Posterior cingulate gyrus (tissue), 11 donors: ENCODE measurements at regions not wholly inside any gene's neighbourhood (a gene's known extent, or its start where the extent isn't known, plus 50 kb on each side); places are given as distances from the start of the nearest gene placed in this dataset.

ENCODE experiments used
- DNase-seq, 10 donors: peaks; one replicate each; pipeline versions ENCODE4 v3.0.0 to v3.0.0-alpha.2; 2020 to 2021; ENCODE audit warnings: mixed read lengths in 3 of 10
- intact Hi-C: fragments of 100-400 bp; cut with DNase I; formaldehyde crosslinking; loops from one replicate; pipeline ENCODE4 v1.15.1; 2023

GRCh38 chr2:146624430-146625160 lies 1220.2 kb upstream of the ACVR2A start:
- DNase-seq, result peak in 1 of 10 donors; percentile 41
- intact Hi-C loops, result no loop called here

GRCh38 chr2:146623771-146624170 lies 1221.1 kb upstream of the ACVR2A start:
- no peak for DNase-seq
- intact Hi-C loops, result no loop called here

- intact Hi-C loops, result no loop called here
Measured at GRCh38 chr2:146621656-146622055, 1223.2 kb upstream of the ACVR2A start.

GRCh38 chr2:146615778-146616177 lies 1229.1 kb upstream of the ACVR2A start:
- intact Hi-C loops, result no loop called here
- DNase-seq, result no peak

More at GRCh38 chr2:146621656-146622055, 1223.2 kb upstream of the ACVR2A start:
- DNase-seq, result no peak

GRCh38 chr2:146608490-146608889 lies 1236.3 kb upstream of the ACVR2A start:
- intact Hi-C loops, result no loop called here
- no peak for DNase-seq

GRCh38 chr2:146604521-146604920 lies 1240.3 kb upstream of the ACVR2A start:
- intact Hi-C loops, result no loop called here

GRCh38 chr2:146602856-146603255 lies 1242.0 kb upstream of the ACVR2A start:
- intact Hi-C loops, result no loop called here
- DNase-seq, result no peak

More at GRCh38 chr2:146604521-146604920, 1240.3 kb upstream of the ACVR2A start:
- DNase-seq, result no peak

GRCh38 chr2:146602383-146602782 lies 1242.4 kb upstream of the ACVR2A start:
- DNase-seq, result no peak
- intact Hi-C loops, result no loop called here

GRCh38 chr2:146598791-146599190 lies 1246.0 kb upstream of the ACVR2A start:
- DNase-seq, result no peak
- intact Hi-C loops, result no loop called here

- intact Hi-C loops, result no loop called here
- DNase-seq, result no peak
Measured at GRCh38 chr2:146597291-146597690, 1247.5 kb upstream of the ACVR2A start.

GRCh38 chr2:146591908-146592307 lies 1252.9 kb upstream of the ACVR2A start:
- no peak for DNase-seq
- intact Hi-C loops, result no loop called here

GRCh38 chr2:146587291-146587713 lies 1257.5 kb upstream of the ACVR2A start:
- DNase-seq, result peak in 3 of 10 donors; percentile 57 to 75 (median 72)
- intact Hi-C loops, result no loop called here

- no peak for DNase-seq
- intact Hi-C loops, result no loop called here
Measured at GRCh38 chr2:146584316-146584715, 1260.5 kb upstream of the ACVR2A start.

GRCh38 chr2:146579147-146579930 lies 1265.5 kb upstream of the ACVR2A start:
- intact Hi-C loops, result no loop called here
- no peak for DNase-seq

- DNase-seq, result no peak
- intact Hi-C loops, result no loop called here
Measured at GRCh38 chr2:146576339-146577111, 1268.3 kb upstream of the ACVR2A start.

- intact Hi-C loops, result no loop called here
Measured at GRCh38 chr2:146572598-146572997, 1272.2 kb upstream of the ACVR2A start.

GRCh38 chr2:146561996-146562395 lies 1282.8 kb upstream of the ACVR2A start:
- DNase-seq, result no peak
- intact Hi-C loops, result no loop called here

More at GRCh38 chr2:146572598-146572997, 1272.2 kb upstream of the ACVR2A start:
- no peak for DNase-seq

GRCh38 chr2:146547236-146547635 lies 1297.6 kb upstream of the ACVR2A start:
- intact Hi-C loops, result no loop called here
- DNase-seq, result no peak

- intact Hi-C loops, result no loop called here
- no peak for DNase-seq
Measured at GRCh38 chr2:146544701-146545100, 1300.1 kb upstream of the ACVR2A start.

GRCh38 chr2:146541896-146542295 lies 1302.9 kb upstream of the ACVR2A start:
- intact Hi-C loops, result no loop called here
- no peak for DNase-seq
